Heart right ventricle (tissue), 16 donors: ENCODE measurements at regions not wholly inside any gene's neighbourhood (a gene's known extent, or its start where the extent isn't known, plus 50 kb on each side); places are given as distances from the start of the nearest gene placed in this dataset.
A peak's percentile ranks its signal among the peaks of the same experiment; 100 is the strongest.

ENCODE experiments used
- ATAC-seq, 8 donors: fragments of 200-7000 bp; cut with Tn5 transposase; one replicate each; pipeline ENCODE4 v1.9.1; 2020; ENCODE audit warnings: mild to moderate bottlenecking in 8 of 8, moderate library complexity in 8 of 8, moderate number of reproducible peaks in 1 of 8
- DNase-seq, 2 donors: peaks; one replicate each; pipeline ENCODE4 v3.0.0-alpha.2; 2020
- H3K27ac ChIP-seq, 10 donors: fragments of 200-600 bp; sonication (generic) in 2 of 10; one replicate each; pipeline versions ENCODE4 v1.5.0 to v1.8.0; 2020 to 2022; ENCODE audit warnings: mild to moderate bottlenecking in 3 of 10
- H3K27me3 ChIP-seq, 7 donors: fragments of 200-600 bp; one replicate each; pipeline ENCODE4 v1.8.0; 2021 to 2022; ENCODE audit warnings: mild to moderate bottlenecking in 2 of 7
- H3K36me3 ChIP-seq, 9 donors: fragments of 200-600 bp; sonication (generic) in 1 of 9; one replicate each; pipeline versions ENCODE4 v1.5.0 to v1.8.0; 2020 to 2022; ENCODE audit warnings: mild to moderate bottlenecking in 2 of 9
- H3K4me1 ChIP-seq, 9 donors: fragments of 200-600 bp; sonication (generic) in 1 of 9; one replicate each; pipeline versions ENCODE4 v1.5.0 to v1.8.0; 2020 to 2022; ENCODE audit warnings: mild to moderate bottlenecking in 4 of 9
- H3K4me3 ChIP-seq, 10 donors: fragments of 200-600 bp; sonication (generic) in 2 of 10; one replicate each; pipeline versions ENCODE4 v1.5.0 to v1.8.0; 2020 to 2022; ENCODE audit warnings: mild to moderate bottlenecking in 7 of 10, moderate library complexity in 2 of 10
- H3K9me3 ChIP-seq, 11 donors: fragments of 200-600 bp in 10 of 11; sonication (generic) in 2 of 11; one replicate each; pipeline versions ENCODE4 v1.5.0 to v1.8.0; 2013 to 2022; ENCODE audit warnings: mild to moderate bottlenecking in 2 of 11, control low read depth in 1 of 11, moderate library complexity in 1 of 11
- WGBS, 2 donors: extraction: QIAGEN DNeasy Blood & Tissue Kit; methylation state at CpG; one replicate each; pipeline ENCODE4 v1.1.7; 2013; ENCODE audit warnings: inconsistent platforms in 1 of 2; 5-methylcytosine and 5-hydroxymethylcytosine counted together
- intact Hi-C, 10 donors: fragments of 100-400 bp; cut with DNase I; formaldehyde crosslinking; loops; one replicate each; pipeline versions ENCODE4 v1.11.1 to v1.14.2; 2022
- TF ChIP-seq, protein P1 (sequence below), 9 donors: fragments of 200-600 bp; sonication (generic) in 2 of 9; IDR thresholded peaks; one replicate each; pipeline versions ENCODE4 v1.5.0 to v1.8.0; 2021 to 2022; ENCODE audit warnings: antibody characterized with exemption in 9 of 9, mild to moderate bottlenecking in 5 of 9, moderate library complexity in 1 of 9
- donor health status: Arrhythmogenic right ventricular cardiomyopathy.
- donor health status: ischemic (EF 13 %, LVEDD 7.1; RV severe dilation, severe dysfunction).
- donor health status: healthy with polysubstance abuse.
- donor health status: DM: no; HTN: yes; CAD: no.
- donor health status: DM: no; HTN: no; CAD: no.
- donor health status: ischemic (EF 25% LVEDD 6.9; RV normal size, moderate dysfunction).
- donor health status: ischemic (EF 25% LVEDD 5.7; RV mildly dilated, moderate dysfunction).
- donor health status: healthy.
- donor health status: DM: yes; HTN: yes; CAD: no.
- donor health status: Ischemic cardiomyopathy.
- donor health status: ischemic (EF 35%, LVEDD 5.7; RV mildly dilated, moderate dysfunction).
- donor health status: nonischemic (EF 11% LVEDD 7.7; RV severe dilation, severe dysfunction).
- donor health status: DM: yes; HTN: yes; CAD: no.
- donor health status: PGD.
- donor health status: ischemic (EF 29% LVEDD 5.4; RV normal size, mild dysfunction).
- donor health status: nonischemic (EF 23%, LVEDD 6.1; RV moderate dilation, normal function).

GRCh38 chr2:236747925-236748324 is 178.3 kb downstream of the ACKR3 start:
- intact Hi-C loops: no loop called here
- Histone ChIP-seq H3K4me1 (peaks cover 0 to 37% (median 17%) of the 10 kb centered on the region in 9 donors), H3K27ac (peak overlapping the region in 2 of 10 donors; percentile 46 to 69), H3K4me3 (no peak overlapping the region), H3K36me3 (no peaks in the 10 kb centered on the region), H3K9me3 (no peaks in the 10 kb centered on the region), H3K27me3 (no peaks in the 10 kb centered on the region)
- ATAC-seq (no peak), DNase-seq (no peak)
- 95% methylated on average over 5 of the region's 5 CpGs for WGBS, 2 donors
- TF ChIP-seq, protein P1, sequence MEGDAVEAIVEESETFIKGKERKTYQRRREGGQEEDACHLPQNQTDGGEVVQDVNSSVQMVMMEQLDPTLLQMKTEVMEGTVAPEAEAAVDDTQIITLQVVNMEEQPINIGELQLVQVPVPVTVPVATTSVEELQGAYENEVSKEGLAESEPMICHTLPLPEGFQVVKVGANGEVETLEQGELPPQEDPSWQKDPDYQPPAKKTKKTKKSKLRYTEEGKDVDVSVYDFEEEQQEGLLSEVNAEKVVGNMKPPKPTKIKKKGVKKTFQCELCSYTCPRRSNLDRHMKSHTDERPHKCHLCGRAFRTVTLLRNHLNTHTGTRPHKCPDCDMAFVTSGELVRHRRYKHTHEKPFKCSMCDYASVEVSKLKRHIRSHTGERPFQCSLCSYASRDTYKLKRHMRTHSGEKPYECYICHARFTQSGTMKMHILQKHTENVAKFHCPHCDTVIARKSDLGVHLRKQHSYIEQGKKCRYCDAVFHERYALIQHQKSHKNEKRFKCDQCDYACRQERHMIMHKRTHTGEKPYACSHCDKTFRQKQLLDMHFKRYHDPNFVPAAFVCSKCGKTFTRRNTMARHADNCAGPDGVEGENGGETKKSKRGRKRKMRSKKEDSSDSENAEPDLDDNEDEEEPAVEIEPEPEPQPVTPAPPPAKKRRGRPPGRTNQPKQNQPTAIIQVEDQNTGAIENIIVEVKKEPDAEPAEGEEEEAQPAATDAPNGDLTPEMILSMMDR (IDR thresholded peaks at IDR 0.05): no peak

DNA sequence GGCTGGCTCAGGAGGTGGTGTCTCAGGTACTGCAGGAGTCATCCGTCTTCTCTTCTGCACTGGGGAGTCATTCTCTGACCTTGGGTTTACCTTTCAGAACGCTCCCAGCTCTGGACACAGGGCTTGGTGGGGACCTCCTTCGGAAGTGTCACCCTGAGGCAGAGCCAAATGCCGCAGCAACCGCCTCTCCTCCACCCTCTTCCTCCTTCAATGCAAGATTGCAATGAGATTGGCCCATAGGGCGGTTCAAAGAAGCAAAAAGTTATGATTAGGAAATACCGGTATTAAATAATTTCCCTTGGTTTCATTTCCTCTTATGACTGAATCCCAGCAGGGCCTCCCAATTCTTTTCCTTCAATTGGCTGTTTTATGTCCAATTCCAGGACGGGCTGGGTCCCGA is 178.8 kb downstream of the ACKR3 start:
- ATAC-seq (peak; percentile 62 to 92 (median 82)), DNase-seq (peak in 1 of 2 donors; percentile 37)
- Histone ChIP-seq H3K27ac (peak overlapping the region in 8 of 10 donors; percentile 36 to 75 (median 68)), H3K27me3 (no peaks in the 10 kb centered on the region), H3K4me1 (peaks cover 0 to 36% (median 19%) of the 10 kb centered on the region in 9 donors), H3K36me3 (no peaks in the 10 kb centered on the region), H3K4me3 (no peak overlapping the region), H3K9me3 (no peaks in the 10 kb centered on the region)
- intact Hi-C loops: no loop called here
- TF ChIP-seq, protein P1 (IDR thresholded peaks at IDR 0.05): no peak
- 63 to 69% methylated on average over 9 of the region's 9 CpGs for WGBS, 2 donors

- peak; percentile 27 to 42 for DNase-seq
- H3K27ac ChIP-seq: peak overlapping the region in 8 of 10 donors; percentile 36 to 75 (median 68)
- TF ChIP-seq, protein P1 (IDR thresholded peaks at IDR 0.05): no peak
Measured at GRCh38 chr2:236748801-236749200, 179.2 kb downstream of the ACKR3 start.

GRCh38 chr2:236749346-236749745 is 179.7 kb downstream of the ACKR3 start:
- intact Hi-C loops: no loop called here
- H3K4me1 ChIP-seq: peaks cover 3 to 36% (median 28%) of the 10 kb centered on the region in 9 donors
- TF ChIP-seq, protein P1 (IDR thresholded peaks at IDR 0.05): no peak
- ATAC-seq (no peak), DNase-seq (no peak)
- H3K27ac ChIP-seq: peak overlapping the region in 6 of 10 donors; percentile 46 to 75 (median 69)
- H3K27me3 ChIP-seq: no peaks in the 10 kb centered on the region
- no peaks in the 10 kb centered on the region for H3K36me3 ChIP-seq
- no peak overlapping the region for H3K4me3 ChIP-seq
- no peaks in the 10 kb centered on the region for H3K9me3 ChIP-seq
- WGBS, 2 donors: 59 to 70% methylated on average over 4 of the region's 4 CpGs

More at GRCh38 chr2:236748801-236749200, 179.2 kb downstream of the ACKR3 start:
- intact Hi-C loops: no loop called here
- 57 to 71% methylated on average over 7 of the region's 7 CpGs for WGBS, 2 donors
- H3K9me3 ChIP-seq: no peaks in the 10 kb centered on the region
- no peak overlapping the region for H3K4me3 ChIP-seq
- peaks cover 3 to 36% (median 23%) of the 10 kb centered on the region in 9 donors for H3K4me1 ChIP-seq
- peak; percentile 44 to 83 (median 70) for ATAC-seq
- H3K27me3 ChIP-seq: no peaks in the 10 kb centered on the region
- no peaks in the 10 kb centered on the region for H3K36me3 ChIP-seq
